K562 (cell line): ENCODE measurements at regions not wholly inside any gene's neighbourhood (a gene's known extent, or its start where the extent isn't known, plus 50 kb on each side); places are given as distances from the start of the nearest gene placed in this dataset.

ENCODE experiments used
- CTCF ChIP-seq, 3 experiments: IDR thresholded peaks in 2 of 3; conservative IDR thresholded peaks in 1 of 3; 2 replicates each; pipeline ENCODE4 v1.5.1; 2011 to 2012; ENCODE audit warnings: low read length in 3 of 3, mild to moderate bottlenecking in 3 of 3, control low read depth in 2 of 3, improper control_type of control experiment in 1 of 3, inconsistent platforms in 1 of 3, low read depth in 1 of 3, mixed read lengths in 1 of 3, moderate library complexity in 1 of 3; ENCODE audit not compliant: insufficient read depth in 2 of 3
- MAZ ChIP-seq, 2 experiments: fragments of 450-650 bp in 1 of 2; sonication (generic) in 1 of 2; formaldehyde crosslinking; IDR thresholded peaks in 1 of 2; conservative IDR thresholded peaks in 1 of 2; 2 replicates each; pipeline versions ENCODE4 v1.4.0 to v1.5.0; 2020; ENCODE audit warnings: mild to moderate bottlenecking in 1 of 2, missing genetic modification reagents in 1 of 2
- RNF2 ChIP-seq: sonication (generic); IDR thresholded peaks from 2 replicates; pipeline ENCODE4 v1.6.1; 2016
- SMAD3 ChIP-seq: fragments of 450-650 bp; formaldehyde crosslinking; conservative IDR thresholded peaks from 2 replicates; pipeline ENCODE4 v1.4.0; 2020; ENCODE audit warnings: mild to moderate bottlenecking
- ZNF57 ChIP-seq: fragments of 450-650 bp; formaldehyde crosslinking; IDR thresholded peaks from 2 replicates; pipeline ENCODE4 v1.4.0; 2020; ENCODE audit warnings: mild to moderate bottlenecking, moderate library complexity

GRCh38 chr2:226086190-226086589, 686.7 kb downstream of the NYAP2 start:
- no peak for TF ChIP-seq SMAD3 (CRISPR knock-in tag)
- TF ChIP-seq MAZ (CRISPR knock-in tag; conservative IDR thresholded peaks at IDR 0.05 in 1 of 2, IDR thresholded peaks at IDR 0.05 in 1 of 2) = no peak
- no peak for TF ChIP-seq RNF2
- TF ChIP-seq CTCF (IDR thresholded peaks at IDR 0.05 in 2 of 3, conservative IDR thresholded peaks at IDR 0.05 in 1 of 3; ENCODE audit: insufficient read depth in 2 of 3, low read depth in 1 of 3, low read length in 3 of 3) = no peak
- no peak for TF ChIP-seq ZNF57
